Coronary artery (tissue), 2 donors: ENCODE measurements at regions not wholly inside any gene's neighbourhood (a gene's known extent, or its start where the extent isn't known, plus 50 kb on each side); places are given as distances from the start of the nearest gene placed in this dataset.
A peak's percentile ranks its signal among the peaks of the same experiment; 100 is the strongest.

ENCODE experiments used
- DNase-seq: peaks from one replicate; pipeline ENCODE4 v3.0.0-alpha.2; 2017; ENCODE audit warnings: low spot score
- H3K27ac ChIP-seq, 2 donors: fragments of 200-600 bp; sonication (generic); one replicate each; pipeline ENCODE4 v1.5.1; 2016 to 2019
- H3K4me3 ChIP-seq: fragments of 200-600 bp; sonication (generic); 2 replicates; pipeline ENCODE4 v1.5.1; 2016; ENCODE audit warnings: mild to moderate bottlenecking, moderate library complexity
- TF ChIP-seq, protein P1 (sequence below): fragments of 200-600 bp; sonication (generic); IDR thresholded peaks from one replicate; pipeline ENCODE4 v1.5.1; 2019; ENCODE audit warnings: antibody characterized with exemption

DNA sequence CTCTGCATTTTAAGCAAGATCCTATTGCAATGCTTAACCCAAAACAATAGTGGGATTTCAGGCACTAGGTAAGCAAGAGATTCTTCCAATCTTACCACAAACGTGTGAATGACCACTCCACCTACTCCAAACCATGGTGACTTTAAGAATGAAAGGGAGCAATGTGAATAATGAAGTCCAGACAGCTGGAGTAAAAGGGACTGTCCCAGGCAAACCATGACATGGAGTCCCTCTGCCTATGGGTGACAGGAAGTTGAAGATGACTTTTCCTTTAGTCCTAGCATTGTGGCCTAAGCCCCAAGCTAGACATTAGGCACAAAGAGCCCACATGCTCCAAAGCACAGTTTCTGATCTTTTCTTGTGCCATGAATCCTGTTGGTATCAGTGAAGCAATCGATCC is 179.0 kb downstream of the SHQ1 start:
- Histone ChIP-seq H3K27ac (no peak overlapping the region), H3K4me3 (no peak overlapping the region)
- no peak for DNase-seq
- TF ChIP-seq, protein P1, sequence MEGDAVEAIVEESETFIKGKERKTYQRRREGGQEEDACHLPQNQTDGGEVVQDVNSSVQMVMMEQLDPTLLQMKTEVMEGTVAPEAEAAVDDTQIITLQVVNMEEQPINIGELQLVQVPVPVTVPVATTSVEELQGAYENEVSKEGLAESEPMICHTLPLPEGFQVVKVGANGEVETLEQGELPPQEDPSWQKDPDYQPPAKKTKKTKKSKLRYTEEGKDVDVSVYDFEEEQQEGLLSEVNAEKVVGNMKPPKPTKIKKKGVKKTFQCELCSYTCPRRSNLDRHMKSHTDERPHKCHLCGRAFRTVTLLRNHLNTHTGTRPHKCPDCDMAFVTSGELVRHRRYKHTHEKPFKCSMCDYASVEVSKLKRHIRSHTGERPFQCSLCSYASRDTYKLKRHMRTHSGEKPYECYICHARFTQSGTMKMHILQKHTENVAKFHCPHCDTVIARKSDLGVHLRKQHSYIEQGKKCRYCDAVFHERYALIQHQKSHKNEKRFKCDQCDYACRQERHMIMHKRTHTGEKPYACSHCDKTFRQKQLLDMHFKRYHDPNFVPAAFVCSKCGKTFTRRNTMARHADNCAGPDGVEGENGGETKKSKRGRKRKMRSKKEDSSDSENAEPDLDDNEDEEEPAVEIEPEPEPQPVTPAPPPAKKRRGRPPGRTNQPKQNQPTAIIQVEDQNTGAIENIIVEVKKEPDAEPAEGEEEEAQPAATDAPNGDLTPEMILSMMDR = no peak

- Histone ChIP-seq H3K27ac (no peak overlapping the region), H3K4me3 (no peak overlapping the region)
- TF ChIP-seq, protein P1 = no peak
- DNase-seq = no peak
Observed at GRCh38 chr3:72666447-72666755, 181.8 kb downstream of the SHQ1 start.

- H3K27ac ChIP-seq = no peak overlapping the region
- DNase-seq = no peak
- no peak overlapping the region for H3K4me3 ChIP-seq
- TF ChIP-seq, protein P1 = peak; percentile 20
Observed at GRCh38 chr3:72665701-72666446, 182.4 kb downstream of the SHQ1 start.

- no peak for DNase-seq
- no peak overlapping the region for H3K4me3 ChIP-seq
- peak overlapping the region in 1 of 2 donors; percentile 8 for H3K27ac ChIP-seq
- TF ChIP-seq, protein P1 = no peak
Observed at GRCh38 chr3:72665103-72665502, 183.1 kb downstream of the SHQ1 start.

GRCh38 chr3:72664184-72664975 is 183.9 kb downstream of the SHQ1 start:
- Histone ChIP-seq H3K27ac (peak overlapping the region in 1 of 2 donors; percentile 8), H3K4me3 (no peak overlapping the region)
- TF ChIP-seq, protein P1 = no peak
- no peak for DNase-seq

DNA sequence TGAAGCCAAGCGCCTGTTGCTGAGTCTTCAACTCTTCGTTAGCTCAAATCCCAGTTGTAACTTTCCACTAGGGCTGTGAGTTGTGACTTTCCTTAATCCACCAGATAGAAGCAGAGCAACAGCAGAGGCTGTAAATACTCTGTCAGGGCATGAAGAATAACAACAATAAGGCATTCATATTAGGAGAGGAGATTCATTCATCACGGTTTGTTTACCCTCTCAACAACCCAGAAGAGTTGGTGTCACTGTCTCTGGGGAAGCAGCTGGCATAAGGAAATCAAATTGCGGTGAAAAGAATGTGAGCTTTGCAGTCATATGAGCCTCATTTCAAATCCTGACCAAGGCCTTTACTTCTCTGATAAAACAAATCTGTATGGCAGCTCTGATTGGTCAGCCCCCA is 184.8 kb downstream of the SHQ1 start:
- H3K4me3 ChIP-seq = no peak overlapping the region
- no peak overlapping the region for H3K27ac ChIP-seq
- TF ChIP-seq, protein P1 = no peak
- no peak for DNase-seq

- H3K27ac ChIP-seq = no peak overlapping the region
- no peak for DNase-seq
- H3K4me3 ChIP-seq = no peak overlapping the region
- TF ChIP-seq, protein P1 = no peak
Observed at GRCh38 chr3:72661115-72661457, 187.2 kb downstream of the SHQ1 start.
